ENCODE measurements at regions not wholly inside any gene's neighbourhood (a gene's known extent, or its start where the extent isn't known, plus 50 kb on each side); places are given as distances from the start of the nearest gene placed in this dataset.
A peak's percentile ranks its signal among the peaks of the same experiment; 100 is the strongest.

DNA sequence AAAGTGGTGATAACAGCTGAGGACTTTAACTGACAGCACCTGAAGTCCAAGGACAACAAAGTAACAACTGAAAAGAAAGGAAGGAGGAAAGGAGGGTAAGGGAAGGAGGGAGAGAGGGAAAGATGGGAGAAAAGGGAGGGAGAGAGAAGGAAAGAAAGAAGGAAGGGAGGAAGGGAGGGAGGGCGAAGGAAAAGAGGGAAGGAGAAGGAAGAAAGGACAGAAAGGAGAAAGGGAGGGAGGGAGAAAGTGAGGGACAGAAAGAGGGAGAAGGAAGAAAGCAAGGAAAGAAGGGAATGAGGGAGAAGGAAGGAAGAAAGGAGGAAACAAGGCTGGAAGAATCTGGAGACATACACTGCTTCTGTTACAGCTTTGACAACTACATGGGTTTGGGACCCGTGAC lies 494.4 kb downstream of the FUT8 start:
- Histone ChIP-seq H2AFZ (0 out of 2 replicates have a peak overlapping the region, but pooled peaks have one; percentile 74), H3K36me3 (ENCODE audit: insufficient read depth) (0 out of 2 replicates have a peak, but pooled peaks cover 3% of the 10 kb centered on the region), H3K4me2 (no peak overlapping the region), H3K9me2 (ENCODE audit: insufficient read depth) (peaks cover 4% of the 10 kb centered on the region; the same call in 1 of the 2 replicates), H3K27ac (ENCODE audit: low read depth) (no peak overlapping the region), H3K4me1 (ENCODE audit: insufficient read depth) (no peaks in the 10 kb centered on the region), H3F3A (replicated peaks; ENCODE audit: low read depth) (no peaks in the 10 kb centered on the region), H3K79me2 (replicated peaks; ENCODE audit: insufficient read depth) (no peaks in the 10 kb centered on the region), H3K4me3 (no peak overlapping the region), H4K20me1 (replicated peaks; ENCODE audit: insufficient read depth) (no peaks in the 10 kb centered on the region), H3K27me3 (ENCODE audit: insufficient read depth) (no peaks in the 10 kb centered on the region)
- Mint-ChIP-seq H3K27me3 (ENCODE audit: insufficient read depth, low read depth, poor library complexity) (peaks cover 11% of the 10 kb centered on the region), H3K4me3 (no peak overlapping the region), H3K27ac (no peak overlapping the region), H3K36me3 (ENCODE audit: low read depth) (no peaks in the 10 kb centered on the region; the same call in 2 of the 3 replicates), H3K9me3 (peaks cover 10% of the 10 kb centered on the region; the same call in 2 of the 3 replicates), H3K4me1 (peaks cover 11% of the 10 kb centered on the region; the same call in 2 of the 3 replicates)
- ATAC-seq = no peak
- TF ChIP-seq EZH2phosphoT487 (IDR thresholded peaks at IDR 0.05; ENCODE audit: unreplicated experiment) (no peak), ZNF114 (CRISPR knock-in tag; IDR thresholded peaks at IDR 0.05) (no peak), POLR2AphosphoS5 (IDR thresholded peaks at IDR 0.05; ENCODE audit: low read depth) (no peak), JUNB (IDR thresholded peaks at IDR 0.05; ENCODE audit: unreplicated experiment) (no peak), STAT1 (IDR thresholded peaks at IDR 0.05; ENCODE audit: unreplicated experiment) (no peak), ZNF331 (CRISPR knock-in tag; IDR thresholded peaks at IDR 0.05; ENCODE audit: low read depth) (no peak), CREB1 (CRISPR knock-in tag; IDR thresholded peaks at IDR 0.05; ENCODE audit: low read depth) (no peak), NANOG (IDR thresholded peaks at IDR 0.05; ENCODE audit: borderline replicate concordance) (no peak)
- TF ChIP-seq, protein P1, sequence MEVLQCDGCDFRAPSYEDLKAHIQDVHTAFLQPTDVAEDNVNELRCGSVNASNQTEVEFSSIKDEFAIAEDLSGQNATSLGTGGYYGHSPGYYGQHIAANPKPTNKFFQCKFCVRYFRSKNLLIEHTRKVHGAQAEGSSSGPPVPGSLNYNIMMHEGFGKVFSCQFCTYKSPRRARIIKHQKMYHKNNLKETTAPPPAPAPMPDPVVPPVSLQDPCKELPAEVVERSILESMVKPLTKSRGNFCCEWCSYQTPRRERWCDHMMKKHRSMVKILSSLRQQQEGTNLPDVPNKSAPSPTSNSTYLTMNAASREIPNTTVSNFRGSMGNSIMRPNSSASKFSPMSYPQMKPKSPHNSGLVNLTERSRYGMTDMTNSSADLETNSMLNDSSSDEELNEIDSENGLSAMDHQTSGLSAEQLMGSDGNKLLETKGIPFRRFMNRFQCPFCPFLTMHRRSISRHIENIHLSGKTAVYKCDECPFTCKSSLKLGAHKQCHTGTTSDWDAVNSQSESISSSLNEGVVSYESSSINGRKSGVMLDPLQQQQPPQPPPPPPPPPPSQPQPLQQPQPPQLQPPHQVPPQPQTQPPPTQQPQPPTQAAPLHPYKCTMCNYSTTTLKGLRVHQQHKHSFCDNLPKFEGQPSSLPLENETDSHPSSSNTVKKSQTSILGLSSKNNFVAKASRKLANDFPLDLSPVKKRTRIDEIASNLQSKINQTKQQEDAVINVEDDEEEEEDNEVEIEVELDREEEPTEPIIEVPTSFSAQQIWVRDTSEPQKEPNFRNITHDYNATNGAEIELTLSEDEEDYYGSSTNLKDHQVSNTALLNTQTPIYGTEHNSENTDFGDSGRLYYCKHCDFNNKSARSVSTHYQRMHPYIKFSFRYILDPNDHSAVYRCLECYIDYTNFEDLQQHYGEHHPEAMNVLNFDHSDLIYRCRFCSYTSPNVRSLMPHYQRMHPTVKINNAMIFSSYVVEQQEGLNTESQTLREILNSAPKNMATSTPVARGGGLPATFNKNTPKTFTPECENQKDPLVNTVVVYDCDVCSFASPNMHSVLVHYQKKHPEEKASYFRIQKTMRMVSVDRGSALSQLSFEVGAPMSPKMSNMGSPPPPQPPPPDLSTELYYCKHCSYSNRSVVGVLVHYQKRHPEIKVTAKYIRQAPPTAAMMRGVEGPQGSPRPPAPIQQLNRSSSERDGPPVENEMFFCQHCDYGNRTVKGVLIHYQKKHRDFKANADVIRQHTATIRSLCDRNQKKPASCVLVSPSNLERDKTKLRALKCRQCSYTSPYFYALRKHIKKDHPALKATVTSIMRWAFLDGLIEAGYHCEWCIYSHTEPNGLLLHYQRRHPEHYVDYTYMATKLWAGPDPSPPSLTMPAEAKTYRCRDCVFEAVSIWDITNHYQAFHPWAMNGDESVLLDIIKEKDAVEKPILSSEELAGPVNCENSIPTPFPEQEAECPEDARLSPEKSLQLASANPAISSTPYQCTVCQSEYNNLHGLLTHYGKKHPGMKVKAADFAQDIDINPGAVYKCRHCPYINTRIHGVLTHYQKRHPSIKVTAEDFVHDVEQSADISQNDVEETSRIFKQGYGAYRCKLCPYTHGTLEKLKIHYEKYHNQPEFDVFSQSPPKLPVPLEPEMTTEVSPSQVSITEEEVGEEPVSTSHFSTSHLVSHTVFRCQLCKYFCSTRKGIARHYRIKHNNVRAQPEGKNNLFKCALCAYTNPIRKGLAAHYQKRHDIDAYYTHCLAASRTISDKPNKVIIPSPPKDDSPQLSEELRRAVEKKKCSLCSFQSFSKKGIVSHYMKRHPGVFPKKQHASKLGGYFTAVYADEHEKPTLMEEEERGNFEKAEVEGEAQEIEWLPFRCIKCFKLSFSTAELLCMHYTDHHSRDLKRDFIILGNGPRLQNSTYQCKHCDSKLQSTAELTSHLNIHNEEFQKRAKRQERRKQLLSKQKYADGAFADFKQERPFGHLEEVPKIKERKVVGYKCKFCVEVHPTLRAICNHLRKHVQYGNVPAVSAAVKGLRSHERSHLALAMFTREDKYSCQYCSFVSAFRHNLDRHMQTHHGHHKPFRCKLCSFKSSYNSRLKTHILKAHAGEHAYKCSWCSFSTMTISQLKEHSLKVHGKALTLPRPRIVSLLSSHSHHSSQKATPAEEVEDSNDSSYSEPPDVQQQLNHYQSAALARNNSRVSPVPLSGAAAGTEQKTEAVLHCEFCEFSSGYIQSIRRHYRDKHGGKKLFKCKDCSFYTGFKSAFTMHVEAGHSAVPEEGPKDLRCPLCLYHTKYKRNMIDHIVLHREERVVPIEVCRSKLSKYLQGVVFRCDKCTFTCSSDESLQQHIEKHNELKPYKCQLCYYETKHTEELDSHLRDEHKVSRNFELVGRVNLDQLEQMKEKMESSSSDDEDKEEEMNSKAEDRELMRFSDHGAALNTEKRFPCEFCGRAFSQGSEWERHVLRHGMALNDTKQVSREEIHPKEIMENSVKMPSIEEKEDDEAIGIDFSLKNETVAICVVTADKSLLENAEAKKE (CRISPR knock-in tag; IDR thresholded peaks at IDR 0.05) = no peak
- TF ChIP-seq, protein P2, sequence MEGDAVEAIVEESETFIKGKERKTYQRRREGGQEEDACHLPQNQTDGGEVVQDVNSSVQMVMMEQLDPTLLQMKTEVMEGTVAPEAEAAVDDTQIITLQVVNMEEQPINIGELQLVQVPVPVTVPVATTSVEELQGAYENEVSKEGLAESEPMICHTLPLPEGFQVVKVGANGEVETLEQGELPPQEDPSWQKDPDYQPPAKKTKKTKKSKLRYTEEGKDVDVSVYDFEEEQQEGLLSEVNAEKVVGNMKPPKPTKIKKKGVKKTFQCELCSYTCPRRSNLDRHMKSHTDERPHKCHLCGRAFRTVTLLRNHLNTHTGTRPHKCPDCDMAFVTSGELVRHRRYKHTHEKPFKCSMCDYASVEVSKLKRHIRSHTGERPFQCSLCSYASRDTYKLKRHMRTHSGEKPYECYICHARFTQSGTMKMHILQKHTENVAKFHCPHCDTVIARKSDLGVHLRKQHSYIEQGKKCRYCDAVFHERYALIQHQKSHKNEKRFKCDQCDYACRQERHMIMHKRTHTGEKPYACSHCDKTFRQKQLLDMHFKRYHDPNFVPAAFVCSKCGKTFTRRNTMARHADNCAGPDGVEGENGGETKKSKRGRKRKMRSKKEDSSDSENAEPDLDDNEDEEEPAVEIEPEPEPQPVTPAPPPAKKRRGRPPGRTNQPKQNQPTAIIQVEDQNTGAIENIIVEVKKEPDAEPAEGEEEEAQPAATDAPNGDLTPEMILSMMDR (conservative IDR thresholded peaks at IDR 0.05; ENCODE audit: low read depth in 2 of 2) = no peak
- no peak for DNase-seq (ENCODE audit: low spot score)
